ENCODE measurements at regions not wholly inside any gene's neighbourhood (a gene's known extent, or its start where the extent isn't known, plus 50 kb on each side); places are given as distances from the start of the nearest gene placed in this dataset.
A peak's percentile ranks its signal among the peaks of the same experiment; 100 is the strongest.

DNA sequence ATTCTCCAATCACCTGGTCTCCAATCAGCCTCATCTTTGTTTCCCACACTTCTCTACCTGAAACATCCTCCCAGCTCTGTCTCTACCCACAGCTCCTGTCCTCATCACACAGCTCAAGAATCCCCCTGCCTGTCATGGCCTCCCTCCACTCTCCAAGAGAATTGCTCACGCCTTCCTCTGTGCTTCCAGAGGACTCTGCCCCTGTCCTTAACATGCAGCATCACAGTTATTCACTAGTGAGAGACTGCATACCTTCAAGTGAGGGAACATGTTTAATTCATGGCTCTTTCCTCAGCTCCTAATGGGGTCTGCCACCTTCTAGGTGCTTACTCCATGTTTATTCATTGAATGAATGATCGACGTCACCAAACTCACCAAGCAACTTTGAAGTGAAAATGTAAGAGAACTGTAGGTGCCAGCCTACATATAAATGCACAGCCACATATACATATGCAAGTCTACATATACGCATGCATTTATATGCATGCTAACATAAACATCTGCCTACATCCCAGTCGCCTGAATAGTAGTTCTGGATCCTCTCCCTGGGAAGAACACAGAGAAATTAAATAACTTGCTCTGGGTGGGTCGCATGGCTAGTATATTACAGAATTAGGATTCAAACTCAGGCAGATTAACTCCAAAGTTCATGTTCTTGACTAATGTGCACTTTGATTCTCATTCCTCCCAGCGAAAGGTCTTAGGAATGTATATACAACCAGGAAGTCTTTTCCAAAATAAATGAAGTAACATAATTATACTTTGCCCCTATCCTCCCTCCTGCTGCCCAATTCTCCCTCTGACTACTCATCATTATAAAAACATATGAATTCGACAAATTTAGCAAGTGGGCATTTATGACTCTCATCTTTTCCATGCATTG is 295.6 kb downstream of the MAFB start:
- DNase-seq = no peak
- H3K4me1 ChIP-seq (ENCODE audit: low read depth) = peaks cover 3% of the 10 kb centered on the region
- no peak overlapping the region for H3K4me3 ChIP-seq
- TF ChIP-seq CTCF (IDR thresholded peaks at IDR 0.05) = no peak
- intact Hi-C loops (cut with DNase I, micrococcal nuclease) = no loop called here
- no peaks in the 10 kb centered on the region for H3K36me3 ChIP-seq (ENCODE audit: low read depth)
- peak; percentile 79 for ATAC-seq
- no peaks in the 10 kb centered on the region for H3K9me3 ChIP-seq

DNA sequence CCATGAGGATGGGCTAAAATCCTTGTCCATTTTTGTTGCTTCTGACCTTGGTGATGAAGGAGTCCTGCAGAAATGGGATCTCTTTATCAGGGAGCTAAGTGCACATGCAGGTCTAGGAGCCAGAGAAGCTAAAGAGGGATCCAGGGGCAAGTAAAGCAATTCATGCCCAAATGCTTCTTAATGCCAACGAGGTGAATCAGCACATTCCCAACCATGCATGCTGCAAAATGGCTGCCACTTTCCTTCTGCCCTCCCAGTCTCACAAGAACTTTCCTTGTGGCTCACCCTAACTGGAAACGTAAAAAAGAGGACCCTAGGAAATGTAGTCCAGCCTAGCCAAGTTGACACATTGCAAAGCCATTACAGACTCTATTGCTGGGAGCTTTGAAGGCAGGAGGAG is 298.4 kb downstream of the MAFB start:
- no peak for TF ChIP-seq CTCF (IDR thresholded peaks at IDR 0.05)
- no peaks in the 10 kb centered on the region for H3K36me3 ChIP-seq (ENCODE audit: low read depth)
- intact Hi-C loops (cut with DNase I, micrococcal nuclease) = no loop called here
- DNase-seq (no peak), ATAC-seq (no peak)
- no peaks in the 10 kb centered on the region for H3K4me1 ChIP-seq (ENCODE audit: low read depth)
- peaks cover 3% of the 10 kb centered on the region for H3K9me3 ChIP-seq
- no peak overlapping the region for H3K4me3 ChIP-seq

- DNase-seq (no peak), ATAC-seq (no peak)
- intact Hi-C loops (cut with DNase I, micrococcal nuclease) = no loop called here
- no peaks in the 10 kb centered on the region for H3K36me3 ChIP-seq (ENCODE audit: low read depth)
- no peak overlapping the region for H3K4me3 ChIP-seq
- H3K9me3 ChIP-seq = no peaks in the 10 kb centered on the region
- no peak for TF ChIP-seq CTCF (IDR thresholded peaks at IDR 0.05)
- H3K4me1 ChIP-seq (ENCODE audit: low read depth) = no peaks in the 10 kb centered on the region
These were observed 318.2 kb downstream of the MAFB start for GRCh38 chr20:40370800-40371199.

GRCh38 chr20:40368876-40369275 is 320.2 kb downstream of the MAFB start:
- no peak overlapping the region for H3K4me3 ChIP-seq
- DNase-seq = no peak
- no peak for ATAC-seq
- no peaks in the 10 kb centered on the region for H3K9me3 ChIP-seq
- H3K4me1 ChIP-seq (ENCODE audit: low read depth) = no peaks in the 10 kb centered on the region
- TF ChIP-seq CTCF (IDR thresholded peaks at IDR 0.05) = no peak
- no peaks in the 10 kb centered on the region for H3K36me3 ChIP-seq (ENCODE audit: low read depth)
- intact Hi-C loops (cut with DNase I, micrococcal nuclease) = no loop called here

GRCh38 chr20:40361916-40362315 is 327.1 kb downstream of the MAFB start:
- DNase-seq (no peak), ATAC-seq (no peak)
- intact Hi-C loops (cut with DNase I, micrococcal nuclease) = no loop called here
- Histone ChIP-seq H3K36me3 (ENCODE audit: low read depth) (no peaks in the 10 kb centered on the region), H3K4me3 (no peak overlapping the region), H3K9me3 (no peaks in the 10 kb centered on the region), H3K4me1 (ENCODE audit: low read depth) (no peaks in the 10 kb centered on the region)
- TF ChIP-seq CTCF (IDR thresholded peaks at IDR 0.05) = no peak
